ENCODE measurements at regions not wholly inside any gene's neighbourhood (a gene's known extent, or its start where the extent isn't known, plus 50 kb on each side); places are given as distances from the start of the nearest gene placed in this dataset.

GRCh38 chr15:60244813-60245212 lies 153.0 kb downstream of the ANXA2 start:
- no peak for TF ChIP-seq POLR2A (IDR thresholded peaks at IDR 0.05; ENCODE audit: low read depth, low read length)
- no peak for TF ChIP-seq TAF1 (IDR thresholded peaks at IDR 0.05; ENCODE audit: borderline replicate concordance, low read depth, low read length)
- TF ChIP-seq POLR2AphosphoS5 (IDR thresholded peaks at IDR 0.05; ENCODE audit: low read depth, low read length) = no peak
